Mesothelial cell of epicardium (in vitro differentiated cells): ENCODE measurements at regions not wholly inside any gene's neighbourhood (a gene's known extent, or its start where the extent isn't known, plus 50 kb on each side); places are given as distances from the start of the nearest gene placed in this dataset.

Source experiments
- DNase-seq, 2 experiments: peaks; one replicate each; pipeline ENCODE4 v3.0.0; 2021; ENCODE audit warnings: low spot score in 2 of 2; ENCODE audit not compliant: unreplicated experiment in 2 of 2
- H3K27ac Mint-ChIP-seq: 2 replicates; pipeline ENCODE4 v1.8.0; 2021; ENCODE audit warnings: mixed read lengths
- H3K27me3 Mint-ChIP-seq: 2 replicates; pipeline ENCODE4 v1.8.0; 2021; ENCODE audit warnings: low read depth, mixed read lengths
- H3K36me3 Mint-ChIP-seq: 2 replicates; pipeline ENCODE4 v1.8.0; 2021; ENCODE audit warnings: mixed read lengths
- H3K4me1 Mint-ChIP-seq: 2 replicates; pipeline ENCODE4 v1.8.0; 2021; ENCODE audit warnings: mixed read lengths
- H3K4me3 Mint-ChIP-seq: 2 replicates; pipeline ENCODE4 v1.8.0; 2021; ENCODE audit warnings: mild to moderate bottlenecking, moderate library complexity, mixed read lengths
- H3K9me3 Mint-ChIP-seq: 2 replicates; pipeline ENCODE4 v1.8.0; 2021; ENCODE audit warnings: mixed read lengths
- CTCF ChIP-seq: fragments of 200-600 bp; sonication (generic); IDR thresholded peaks from one replicate; pipeline ENCODE4 v1.5.0; 2021; ENCODE audit warnings: antibody characterized with exemption; ENCODE audit not compliant: unreplicated experiment

DNA sequence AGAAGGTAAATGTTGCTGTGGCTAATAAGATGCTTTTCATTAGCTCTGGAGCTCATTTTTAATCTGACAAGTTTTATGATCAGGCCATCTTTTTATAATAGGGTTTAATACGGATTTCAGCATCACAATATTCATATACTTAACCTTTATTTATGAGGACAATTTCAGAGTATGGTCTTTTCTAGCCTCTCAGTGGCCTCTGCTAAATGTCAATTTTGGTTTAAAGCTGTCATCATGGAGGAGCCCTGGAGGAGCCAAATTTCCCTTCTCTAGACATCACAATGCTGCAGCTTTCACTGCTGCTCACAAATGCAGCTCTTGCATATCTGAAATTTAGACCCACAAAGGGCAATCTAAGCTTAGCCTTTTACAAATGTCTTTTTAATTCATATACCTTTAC is 510.4 kb downstream of the PCDH7 start:
- no peaks in the 10 kb centered on the region for H3K36me3 Mint-ChIP-seq
- H3K9me3 Mint-ChIP-seq = peaks cover 4% of the 10 kb centered on the region
- H3K4me1 Mint-ChIP-seq = peaks cover 4% of the 10 kb centered on the region
- no peak for TF ChIP-seq CTCF
- DNase-seq = no peak
- no peak overlapping the region for H3K27ac Mint-ChIP-seq
- H3K27me3 Mint-ChIP-seq = no peaks in the 10 kb centered on the region
- H3K4me3 Mint-ChIP-seq = no peak overlapping the region

DNA sequence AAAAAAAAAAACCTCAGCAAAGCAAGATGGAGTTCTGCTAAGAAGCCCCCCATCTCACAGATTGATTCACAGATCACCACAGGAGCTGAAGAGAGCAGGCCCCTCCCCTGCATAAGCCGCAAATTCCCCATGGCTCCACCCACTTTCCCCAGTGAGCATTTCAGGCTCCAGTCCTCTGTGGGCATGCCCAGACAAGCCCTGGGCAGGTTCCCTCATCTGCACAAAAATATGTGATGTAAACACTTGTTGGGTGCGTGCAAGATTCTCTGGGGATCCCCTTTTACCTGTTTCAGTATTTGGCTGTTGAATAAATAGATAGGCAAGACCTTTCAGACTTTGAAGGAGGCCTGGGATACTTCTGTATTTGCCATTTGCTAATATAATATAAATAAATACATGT is 514.3 kb downstream of the PCDH7 start:
- Mint-ChIP-seq H3K36me3 (peaks cover 2% of the 10 kb centered on the region), H3K9me3 (peaks cover 19% of the 10 kb centered on the region), H3K27me3 (no peaks in the 10 kb centered on the region), H3K4me3 (no peak overlapping the region), H3K4me1 (no peaks in the 10 kb centered on the region), H3K27ac (no peak overlapping the region)
- no peak for TF ChIP-seq CTCF
- no peak for DNase-seq

- no peak for TF ChIP-seq CTCF
- Mint-ChIP-seq H3K36me3 (peaks cover 2% of the 10 kb centered on the region), H3K4me3 (no peak overlapping the region), H3K27ac (no peak overlapping the region), H3K4me1 (peaks cover 3% of the 10 kb centered on the region), H3K9me3 (peaks cover 19% of the 10 kb centered on the region), H3K27me3 (no peaks in the 10 kb centered on the region)
- DNase-seq = no peak
Observed at GRCh38 chr4:31234901-31235300, 514.7 kb downstream of the PCDH7 start.

DNA sequence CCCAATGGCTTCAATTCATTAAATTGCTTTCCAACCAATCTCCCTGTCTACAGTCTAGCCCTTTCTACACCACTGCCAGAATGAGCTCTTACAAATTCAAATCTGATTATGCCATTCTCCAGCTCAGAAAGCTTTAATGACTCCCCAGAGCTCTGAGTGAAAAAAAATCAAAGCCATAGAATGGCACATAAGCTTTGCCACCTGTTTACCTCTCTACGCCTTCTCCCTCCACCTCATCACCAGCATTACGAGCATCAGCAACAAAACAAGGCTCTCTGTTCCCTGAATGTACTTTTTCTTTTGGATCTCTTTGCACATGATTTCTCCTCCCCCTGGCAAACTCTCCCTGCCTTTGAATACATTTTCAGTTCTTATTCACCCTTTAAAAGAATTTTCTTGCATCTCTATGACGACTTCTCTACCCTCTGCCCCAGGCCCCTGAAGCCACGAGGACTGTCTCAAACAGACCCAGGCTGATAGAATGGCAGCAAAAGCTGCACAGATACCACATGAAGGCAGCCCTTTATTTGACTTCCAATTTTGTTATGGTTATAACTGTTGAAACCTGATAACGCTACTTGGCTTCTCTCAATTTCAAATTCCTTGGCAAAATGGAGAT is 516.0 kb downstream of the PCDH7 start:
- Mint-ChIP-seq H3K4me3 (no peak overlapping the region), H3K27me3 (no peaks in the 10 kb centered on the region), H3K27ac (no peak overlapping the region), H3K36me3 (peaks cover 2% of the 10 kb centered on the region), H3K9me3 (peaks cover 19% of the 10 kb centered on the region), H3K4me1 (peaks cover 5% of the 10 kb centered on the region)
- no peak for DNase-seq
- no peak for TF ChIP-seq CTCF

DNA sequence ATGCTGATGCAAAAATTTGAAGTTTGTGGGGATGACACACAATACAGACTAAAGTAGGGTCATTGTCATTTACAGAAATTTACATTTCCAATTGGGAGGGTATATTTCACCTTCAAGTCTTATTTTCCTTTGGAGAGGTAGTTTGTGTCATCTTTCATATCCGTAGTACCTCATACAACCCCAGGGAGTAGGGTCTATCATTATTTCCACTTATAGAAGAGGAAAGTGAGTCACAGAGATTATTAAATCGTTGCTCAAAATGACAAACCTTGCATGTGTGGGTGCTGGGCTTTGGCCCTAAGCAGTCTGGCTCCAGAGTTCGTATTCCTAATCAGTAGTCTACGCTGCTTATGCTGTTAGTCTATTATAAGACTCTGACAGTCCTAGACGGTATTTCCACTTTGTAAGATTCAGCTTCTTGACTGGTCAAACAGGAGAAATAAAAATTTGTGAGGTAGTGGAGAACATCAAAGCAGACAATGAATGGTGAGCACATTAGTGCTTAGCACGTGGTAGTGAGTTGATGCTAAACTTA is 516.5 kb downstream of the PCDH7 start:
- peaks cover 19% of the 10 kb centered on the region for H3K9me3 Mint-ChIP-seq
- no peak overlapping the region for H3K4me3 Mint-ChIP-seq
- no peaks in the 10 kb centered on the region for H3K27me3 Mint-ChIP-seq
- H3K27ac Mint-ChIP-seq = no peak overlapping the region
- H3K36me3 Mint-ChIP-seq = peaks cover 2% of the 10 kb centered on the region
- DNase-seq = no peak
- H3K4me1 Mint-ChIP-seq = peaks cover 9% of the 10 kb centered on the region
- no peak for TF ChIP-seq CTCF

GRCh38 chr4:31237233-31237632 is 517.1 kb downstream of the PCDH7 start:
- Mint-ChIP-seq H3K4me3 (no peak overlapping the region), H3K4me1 (peaks cover 9% of the 10 kb centered on the region), H3K36me3 (peaks cover 2% of the 10 kb centered on the region), H3K9me3 (peaks cover 19% of the 10 kb centered on the region), H3K27ac (no peak overlapping the region), H3K27me3 (no peaks in the 10 kb centered on the region)
- DNase-seq = no peak
- TF ChIP-seq CTCF = no peak
